Forelimb muscle (tissue), 1 donor: ENCODE measurements at regions not wholly inside any gene's neighbourhood (a gene's known extent, or its start where the extent isn't known, plus 50 kb on each side); places are given as distances from the start of the nearest gene placed in this dataset.
"Not testable (repeated sequence)": the region's sequence is repeated elsewhere in the genome, so short reads cannot be mapped to it uniquely, and the experiment has no call there.

Experiments
- DNase-seq: peaks from one replicate; pipeline ENCODE4 v3.0.0-alpha.2; 2013; ENCODE audit warnings: low read depth

DNA sequence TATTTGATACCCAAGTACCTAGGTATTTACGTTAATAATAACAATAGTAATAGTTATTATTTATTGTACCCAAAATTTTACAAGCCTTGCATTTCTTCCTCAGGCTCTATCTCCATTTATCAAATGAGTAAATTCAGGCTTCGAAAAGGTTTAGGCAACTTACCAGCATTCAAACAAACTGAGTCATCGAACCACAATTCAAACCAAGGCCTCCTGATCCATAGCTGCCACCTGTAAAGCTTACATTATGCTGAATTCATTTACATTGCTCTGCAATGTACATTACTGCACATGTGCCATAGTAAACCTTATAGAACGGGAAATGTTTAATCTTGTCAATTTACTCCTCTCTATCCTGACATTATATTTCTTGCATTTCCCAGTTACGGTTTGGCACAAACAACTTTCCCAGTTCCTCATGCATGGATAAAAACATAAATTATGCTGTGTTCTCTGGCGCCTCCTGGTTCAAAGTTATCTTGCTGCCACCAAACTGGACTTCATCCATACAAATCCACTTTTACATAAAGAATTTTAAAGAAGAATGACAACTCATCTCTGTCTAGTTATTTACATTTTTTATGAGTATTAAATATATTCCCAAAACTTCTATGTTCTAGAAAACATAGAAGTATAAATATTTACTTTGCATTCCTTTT is 360.6 kb upstream of the SOX9 start:
- no peak for DNase-seq

DNA sequence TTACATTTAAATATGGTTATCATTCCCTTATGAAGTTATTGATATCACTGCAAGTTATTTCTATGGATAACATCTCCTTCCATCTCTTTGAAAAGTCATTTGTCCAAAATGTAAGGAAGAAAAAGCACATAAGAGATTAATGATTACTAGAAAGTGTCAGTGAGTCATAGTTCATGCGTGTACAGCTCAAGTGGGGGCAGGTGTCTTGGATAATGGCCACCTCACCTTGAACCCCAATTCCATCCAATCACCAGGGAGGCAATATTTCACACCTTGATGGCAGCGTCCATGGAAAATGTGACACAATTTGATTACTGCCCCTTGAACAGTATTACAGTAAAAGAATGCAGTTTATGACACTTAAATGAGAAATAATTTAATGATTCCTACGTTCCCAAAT is 358.3 kb upstream of the SOX9 start:
- DNase-seq: no peak

DNA sequence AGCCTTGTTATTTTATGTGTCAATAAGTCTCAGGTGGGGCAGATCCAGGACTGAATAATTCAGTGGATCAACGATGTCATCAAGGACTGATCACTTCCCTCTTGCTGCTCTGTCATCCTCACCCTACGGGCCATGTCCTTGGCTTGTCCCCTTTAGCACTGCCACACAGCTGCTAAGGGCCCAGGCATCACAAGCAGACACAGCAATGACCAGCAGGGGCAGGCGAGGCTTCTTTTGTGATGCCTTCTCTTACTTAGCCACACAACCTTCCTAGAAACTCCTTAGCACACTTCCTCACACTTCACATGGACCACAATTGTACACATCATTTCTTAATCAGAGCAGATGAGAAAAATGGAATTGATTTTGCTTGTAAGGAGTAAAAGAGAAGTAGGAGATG is 356.3 kb upstream of the SOX9 start:
- no peak for DNase-seq

DNA sequence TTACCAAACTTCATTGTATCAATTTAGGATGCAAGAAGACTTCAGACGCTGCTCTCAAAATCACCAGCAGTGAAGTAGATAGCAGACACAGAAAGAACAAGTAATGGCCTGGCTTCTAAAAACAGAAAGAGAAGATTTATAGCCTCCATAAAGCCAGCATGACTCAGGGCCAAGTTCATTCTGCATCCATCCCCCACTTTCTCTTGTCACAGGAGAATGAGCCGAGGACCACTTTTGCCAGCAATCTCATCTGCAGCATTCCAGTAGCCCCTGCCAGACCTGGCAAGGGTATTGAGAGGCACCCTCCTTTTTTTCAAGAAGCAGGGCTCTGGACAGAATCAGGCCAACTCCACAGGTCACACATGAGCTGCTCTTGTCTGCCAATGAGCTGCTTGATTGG is 355.4 kb upstream of the SOX9 start:
- DNase-seq: no peak

DNA sequence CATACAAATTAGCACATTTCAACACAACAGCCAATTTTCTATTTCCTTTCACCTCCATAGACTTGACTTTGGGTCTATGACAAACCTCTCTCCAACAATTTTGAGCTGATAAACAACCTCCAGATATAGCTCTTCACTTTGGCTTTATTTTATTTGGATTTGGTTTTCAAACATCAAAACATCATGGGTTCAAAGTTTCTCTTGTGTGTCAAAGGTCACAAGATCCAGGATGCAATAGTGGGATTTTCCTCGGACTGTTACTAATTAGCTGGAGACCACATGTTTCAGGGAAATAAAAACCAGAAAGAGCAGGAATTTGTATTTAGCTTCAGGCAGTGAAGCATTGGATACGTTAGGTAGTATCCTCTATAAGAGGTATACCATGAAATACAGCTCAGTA is 351.0 kb upstream of the SOX9 start:
- no peak for DNase-seq

DNA sequence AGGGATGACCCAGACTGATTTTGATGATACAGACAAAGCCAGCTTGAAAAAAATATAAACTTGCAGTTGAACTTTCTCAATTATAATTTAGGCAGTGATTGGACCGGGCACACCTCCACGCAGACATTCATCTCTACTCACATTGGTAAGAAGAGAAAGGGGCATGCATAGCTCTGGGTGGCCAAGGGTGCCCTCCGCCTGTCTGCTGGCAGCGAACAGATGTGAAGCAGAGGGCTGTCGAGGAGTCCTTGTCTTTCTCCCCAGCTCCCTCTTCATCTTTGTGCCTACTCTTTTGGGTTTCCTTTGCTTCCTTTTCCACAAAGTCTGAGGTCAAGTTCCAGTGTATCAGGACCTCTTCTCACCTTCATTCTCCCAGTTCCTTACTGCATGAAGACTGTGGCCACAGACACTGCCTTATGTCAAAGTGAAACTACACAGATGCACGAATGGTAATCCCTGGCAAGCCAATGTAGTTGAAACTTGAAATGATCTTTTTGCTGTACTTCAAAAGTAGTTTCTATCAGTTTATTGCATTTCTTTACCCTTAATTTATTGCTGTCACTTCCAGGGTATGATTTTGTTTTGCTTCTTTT is 343.7 kb upstream of the SOX9 start:
- DNase-seq: no peak

DNA sequence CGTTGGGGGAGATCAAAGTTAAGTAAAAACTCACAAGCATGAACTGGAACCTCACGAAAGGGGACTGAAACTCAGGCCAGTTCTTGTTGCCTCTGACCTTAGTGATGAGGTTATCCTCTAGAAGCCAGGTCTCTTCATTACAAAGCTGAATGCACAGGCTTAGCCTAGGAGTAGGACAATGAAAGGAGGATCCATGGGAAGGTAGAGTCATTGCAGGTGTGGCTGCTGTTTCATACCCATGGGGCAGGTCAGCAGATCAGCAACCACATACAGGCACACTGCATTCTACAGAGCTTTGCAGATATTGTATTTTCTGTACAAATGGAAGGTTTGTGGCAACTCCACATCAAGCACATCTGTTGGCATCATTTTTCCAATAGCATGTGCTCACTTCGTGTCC is 341.3 kb upstream of the SOX9 start:
- no peak for DNase-seq

DNA sequence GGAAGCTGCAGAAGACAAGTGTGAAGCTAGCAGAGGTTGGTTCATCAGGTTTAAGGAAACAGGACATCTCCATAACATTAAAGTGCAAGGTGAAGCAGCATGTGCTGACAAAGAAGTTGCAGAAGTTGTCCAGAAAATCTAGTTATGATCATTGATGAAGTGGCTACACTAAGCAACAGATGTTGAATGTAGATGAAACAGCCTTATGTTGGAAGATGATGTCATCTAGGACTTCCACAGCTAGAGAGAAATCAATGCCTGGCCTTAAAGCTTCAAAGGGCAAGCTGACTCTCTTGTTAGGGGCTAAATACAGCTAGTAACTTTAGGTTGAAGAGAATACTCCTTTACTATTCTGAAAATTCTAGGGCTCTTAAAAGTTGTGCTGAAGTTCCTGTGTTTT is 340.2 kb upstream of the SOX9 start:
- no peak for DNase-seq

DNA sequence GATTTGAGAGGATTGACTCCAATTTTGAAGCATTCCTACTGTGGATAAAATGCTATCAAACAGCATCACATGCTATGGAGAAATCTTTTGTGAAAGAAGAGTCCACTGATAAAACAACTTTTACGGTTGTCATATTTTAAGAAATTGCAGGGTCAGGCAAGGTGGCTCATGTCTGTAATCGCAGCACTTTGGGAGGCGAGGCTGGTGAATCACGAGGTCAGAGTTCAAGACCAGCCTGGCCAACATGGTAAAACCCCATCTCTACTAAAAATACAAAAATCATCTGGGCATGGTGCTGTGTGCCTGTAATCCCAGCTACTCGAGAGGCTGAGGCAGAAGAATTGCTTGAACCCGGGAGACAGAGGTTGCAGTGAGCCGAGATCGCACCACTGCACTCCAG is 338.8 kb upstream of the SOX9 start:
- not testable (repeated sequence) for DNase-seq

DNA sequence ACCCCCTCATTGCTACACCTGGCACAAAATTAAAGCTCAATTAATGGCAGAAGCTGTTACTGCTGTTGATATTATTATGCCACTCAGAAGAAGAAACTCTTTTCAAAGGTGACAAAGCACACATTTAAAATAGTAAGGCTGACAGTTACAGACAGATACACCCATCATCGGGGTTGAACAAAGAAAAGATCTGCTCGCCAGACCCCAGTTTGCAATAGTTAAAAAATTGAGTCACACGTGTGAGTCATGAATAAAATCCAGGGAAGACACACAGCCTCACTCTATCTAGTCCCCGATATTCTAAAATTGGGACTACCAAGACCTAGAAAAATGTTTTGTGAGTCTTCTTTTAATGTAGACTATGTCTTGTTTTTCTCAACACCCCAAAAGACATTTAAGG is 330.0 kb upstream of the SOX9 start:
- DNase-seq: no peak

DNA sequence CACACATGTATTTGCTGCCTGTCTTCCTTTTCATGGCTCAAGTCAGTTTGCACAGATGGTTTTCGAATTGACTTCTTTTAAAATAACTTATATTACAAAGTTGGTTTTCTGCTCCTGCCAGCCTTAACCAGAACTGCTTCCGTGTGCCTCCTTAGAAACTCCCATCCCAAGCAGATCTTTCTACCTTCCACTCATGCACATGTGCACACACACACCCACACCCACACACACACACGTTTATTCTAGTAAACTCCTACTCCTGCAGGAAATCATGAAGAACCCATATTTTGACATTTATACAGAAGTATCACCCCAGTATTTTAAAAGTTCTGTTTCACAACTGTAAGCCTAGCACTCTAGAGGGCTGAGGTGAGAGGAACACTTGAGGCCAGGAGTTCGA is 329.5 kb upstream of the SOX9 start:
- no peak for DNase-seq

DNA sequence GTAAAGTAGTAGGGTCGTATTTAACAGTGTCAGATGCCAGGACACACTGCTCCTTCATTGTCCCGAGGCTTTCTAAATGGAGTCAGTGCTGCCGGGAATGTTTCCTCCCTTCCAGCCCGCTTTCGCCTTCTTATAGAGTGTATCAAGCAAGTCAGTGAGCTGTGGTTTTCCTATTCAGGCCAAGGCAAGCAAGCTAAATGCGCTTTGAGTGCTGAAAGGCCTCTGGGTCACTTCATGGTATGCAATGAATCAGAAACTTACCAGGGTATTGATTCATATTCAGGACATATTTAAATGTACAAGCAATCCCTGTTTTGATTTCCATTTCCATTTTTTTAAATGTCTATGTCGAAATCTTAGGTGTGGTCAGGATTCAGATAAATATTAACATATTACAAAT is 327.9 kb upstream of the SOX9 start:
- DNase-seq: no peak

DNA sequence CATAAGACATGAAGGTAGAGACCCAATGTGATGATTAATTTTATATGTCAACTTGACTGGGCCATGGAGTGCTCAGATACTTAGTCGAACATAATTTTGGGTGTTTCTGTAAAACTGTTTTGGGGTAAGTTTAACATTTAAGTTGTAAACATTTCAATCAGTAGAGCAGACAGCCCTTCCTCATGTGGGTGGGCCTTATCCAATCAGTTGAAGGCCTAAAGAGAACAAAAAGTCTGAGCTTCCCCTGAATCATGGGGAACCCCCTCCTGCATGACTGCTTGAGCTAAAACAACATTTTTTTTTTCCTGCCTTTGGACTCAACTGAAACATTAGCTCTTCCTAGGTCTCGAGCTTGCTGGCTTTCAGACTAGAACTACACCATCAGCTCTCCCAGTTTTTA is 327.3 kb upstream of the SOX9 start:
- DNase-seq: no peak

DNA sequence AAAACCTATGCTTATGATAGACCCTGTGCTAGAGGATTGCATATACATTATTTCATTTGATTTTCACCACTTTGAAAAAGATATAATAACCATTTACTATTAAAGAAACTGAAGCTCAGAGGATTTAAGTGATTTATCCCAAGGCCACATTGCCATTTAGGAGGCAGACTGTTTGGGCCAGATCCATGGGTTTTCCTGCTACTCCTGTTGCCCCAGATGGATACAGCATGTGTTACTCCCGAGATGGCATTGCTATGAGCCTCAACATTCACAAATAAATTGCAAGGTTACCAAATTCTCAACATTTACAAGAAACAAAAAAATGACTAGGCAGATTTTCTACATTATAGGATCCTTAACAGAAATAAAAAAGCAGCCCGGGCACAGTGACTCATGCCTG is 322.1 kb upstream of the SOX9 start:
- no peak for DNase-seq

DNA sequence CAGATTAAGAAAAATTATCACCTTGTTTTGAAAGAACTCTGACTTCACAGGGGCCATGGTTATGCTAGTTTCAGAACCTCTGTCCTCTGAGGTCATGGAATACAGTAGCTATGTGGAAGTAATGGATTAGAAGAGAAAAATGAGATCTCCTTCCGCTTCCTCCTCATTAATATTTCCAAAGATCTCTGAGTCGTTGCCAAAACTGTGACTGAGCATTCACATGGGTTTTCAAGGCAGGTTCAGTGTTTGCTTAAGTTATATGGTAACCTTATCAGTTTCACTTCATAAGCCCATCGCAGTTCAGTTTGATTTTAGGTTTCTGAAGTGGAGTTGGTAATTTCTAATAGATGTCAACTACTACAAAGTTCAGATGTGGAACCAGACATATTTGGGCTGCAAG is 321.2 kb upstream of the SOX9 start:
- DNase-seq: no peak

DNA sequence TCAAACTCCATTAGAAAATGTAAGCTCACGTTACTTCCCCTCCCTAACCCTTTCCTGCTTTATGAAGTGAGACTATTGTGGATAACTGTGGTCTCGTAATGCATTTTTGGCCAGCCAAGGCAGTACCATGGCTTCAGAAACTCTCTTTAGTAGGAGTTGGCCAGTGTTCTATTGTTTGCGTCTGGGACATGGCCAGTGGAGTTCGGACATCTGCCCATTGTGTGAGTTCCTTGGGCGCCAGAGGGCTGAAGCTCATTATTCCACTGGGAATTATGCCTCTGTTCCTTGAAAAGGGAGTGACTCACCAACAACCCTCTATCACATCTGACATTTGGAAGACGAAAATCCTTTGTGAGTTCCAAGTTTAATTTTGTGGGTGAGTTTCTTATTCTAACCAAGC is 319.5 kb upstream of the SOX9 start:
- DNase-seq: no peak

DNA sequence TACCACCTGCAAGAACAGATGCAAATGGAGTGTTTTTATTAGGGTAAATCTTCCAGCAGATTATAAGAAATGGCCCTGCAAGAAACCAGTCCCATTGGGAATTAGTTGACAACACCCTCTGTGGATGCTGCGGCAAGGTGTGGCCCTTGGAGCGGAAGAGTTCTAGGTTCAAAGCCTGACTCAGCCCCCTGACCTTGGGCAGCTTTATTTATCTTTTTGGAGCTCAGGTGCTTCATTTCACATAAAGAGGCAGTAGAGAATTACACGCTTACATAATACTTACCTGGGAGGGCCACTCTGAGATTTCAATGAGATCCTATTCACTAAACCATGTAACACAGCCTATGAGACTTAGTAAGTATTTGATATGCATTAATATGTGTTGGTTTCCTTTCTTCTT is 318.2 kb upstream of the SOX9 start:
- no peak for DNase-seq

DNA sequence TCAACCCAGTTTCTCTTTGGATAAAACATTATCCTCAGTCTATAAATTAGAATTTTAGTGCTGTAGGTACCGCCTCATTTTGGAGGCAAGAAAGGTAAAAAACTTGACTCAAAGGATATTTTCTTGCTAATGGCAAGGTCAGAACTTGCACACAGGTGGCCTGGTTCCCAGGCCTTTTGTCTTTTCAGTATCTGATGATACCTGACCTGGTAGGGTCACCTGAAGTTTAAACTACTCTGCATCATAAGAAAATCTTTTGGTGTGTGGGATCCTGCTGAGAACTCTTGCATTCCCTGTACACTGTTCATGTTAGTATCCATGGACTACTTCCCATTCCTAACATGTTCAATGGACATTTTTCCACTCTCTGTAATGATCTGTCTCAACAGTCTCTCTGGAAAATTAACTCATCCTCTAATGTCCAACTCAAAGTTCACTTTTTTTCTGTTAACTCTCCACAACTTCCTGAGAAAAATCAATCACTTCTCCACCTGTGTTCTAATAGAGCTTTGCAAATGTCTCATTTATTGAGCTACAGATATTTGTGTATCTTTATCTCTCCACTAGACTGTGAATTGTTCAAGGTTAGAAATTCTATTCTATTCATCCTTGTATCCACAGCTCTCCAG is 317.1 kb upstream of the SOX9 start:
- no peak for DNase-seq

DNA sequence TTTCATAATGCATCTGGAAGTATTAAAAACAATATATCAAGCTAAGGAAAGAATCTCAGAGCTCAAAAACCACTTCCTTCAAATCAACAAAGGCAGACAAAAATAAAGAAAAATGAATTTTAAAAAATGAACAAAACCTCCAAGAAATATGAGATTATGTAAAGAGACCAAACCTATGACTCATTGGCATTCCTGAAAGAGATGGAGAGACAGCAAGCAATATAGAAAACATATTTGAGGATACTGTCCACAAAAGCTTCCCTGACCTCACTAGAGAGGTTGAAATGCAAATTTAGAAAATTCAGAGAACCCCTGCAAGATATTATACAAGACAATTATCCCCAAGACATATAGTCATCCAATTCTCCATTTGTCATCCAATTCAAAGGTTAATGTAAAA is 311.3 kb upstream of the SOX9 start:
- DNase-seq: no peak

DNA sequence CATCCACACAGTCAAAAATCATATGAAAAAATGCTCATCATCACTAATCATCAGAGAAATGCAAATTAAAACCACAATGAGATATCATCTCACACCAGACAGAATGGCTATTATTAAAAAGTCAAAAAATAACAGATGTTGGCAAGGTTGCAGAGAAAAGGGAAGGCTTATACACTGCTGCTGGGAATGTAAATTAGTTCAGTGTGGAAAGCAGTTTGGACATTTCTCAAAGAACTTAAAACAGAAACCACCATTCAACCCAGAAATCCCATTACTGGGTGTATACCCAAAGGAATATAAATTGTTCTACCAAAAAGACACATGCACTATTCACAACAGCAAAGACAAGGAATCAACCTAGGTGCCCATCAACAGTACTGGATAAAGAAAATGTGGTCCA is 307.0 kb upstream of the SOX9 start:
- not testable (repeated sequence) for DNase-seq

DNA sequence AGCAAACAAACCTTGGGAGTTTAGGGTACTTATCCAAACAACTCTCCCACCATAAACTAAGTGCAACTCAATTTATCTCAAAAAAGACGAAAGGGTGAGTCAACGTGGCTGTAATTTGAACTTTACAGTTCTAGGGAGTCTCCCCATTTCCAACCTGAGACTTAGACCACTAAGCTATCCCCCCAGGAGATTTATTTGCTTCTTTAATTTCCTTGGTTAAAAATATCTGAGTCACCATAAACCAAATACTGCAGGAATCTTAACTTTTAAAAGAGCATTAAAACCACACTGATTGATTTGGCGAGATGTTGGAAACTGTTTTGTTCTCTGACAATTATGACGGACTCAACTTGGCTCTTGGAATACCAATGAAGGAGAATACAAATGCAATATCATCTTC is 299.3 kb upstream of the SOX9 start:
- no peak for DNase-seq

DNA sequence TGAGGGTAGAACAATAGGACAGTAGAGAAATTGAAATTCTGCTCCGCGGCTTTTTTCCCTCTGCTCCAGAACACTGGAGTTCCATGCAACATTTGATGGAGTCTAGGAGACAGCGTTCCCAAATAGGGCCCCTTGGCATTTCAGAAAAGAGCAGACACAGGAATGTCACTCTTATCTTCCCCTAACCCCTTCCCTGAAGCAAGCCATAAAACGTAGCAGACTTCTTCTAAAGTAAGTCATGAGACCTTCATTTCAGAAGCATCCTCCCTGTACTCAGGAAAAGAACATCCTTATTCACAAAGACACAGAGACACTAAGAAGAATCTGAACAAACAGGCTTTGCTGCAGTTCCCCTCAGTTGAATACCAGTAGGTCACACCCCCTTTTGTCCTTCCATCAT is 296.1 kb upstream of the SOX9 start:
- DNase-seq: no peak

DNA sequence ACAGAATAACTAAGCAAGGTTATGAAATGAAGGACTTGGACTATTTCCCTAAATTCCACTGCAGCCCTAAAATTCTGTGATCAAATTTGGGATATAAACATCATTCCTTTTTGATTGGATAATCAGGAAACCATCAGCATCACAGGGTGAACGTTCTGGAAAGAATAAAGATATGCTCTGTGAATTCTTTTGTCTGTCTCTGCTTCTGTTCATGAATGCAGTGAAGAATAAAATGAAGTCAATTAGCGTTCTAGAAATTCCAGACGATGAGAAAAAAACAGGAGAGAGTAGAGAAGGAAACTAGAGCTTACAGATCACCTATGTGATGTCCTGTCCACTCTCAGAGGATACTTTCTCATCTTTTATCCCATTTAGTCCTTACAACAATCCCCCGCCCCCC is 295.1 kb upstream of the SOX9 start:
- no peak for DNase-seq

DNA sequence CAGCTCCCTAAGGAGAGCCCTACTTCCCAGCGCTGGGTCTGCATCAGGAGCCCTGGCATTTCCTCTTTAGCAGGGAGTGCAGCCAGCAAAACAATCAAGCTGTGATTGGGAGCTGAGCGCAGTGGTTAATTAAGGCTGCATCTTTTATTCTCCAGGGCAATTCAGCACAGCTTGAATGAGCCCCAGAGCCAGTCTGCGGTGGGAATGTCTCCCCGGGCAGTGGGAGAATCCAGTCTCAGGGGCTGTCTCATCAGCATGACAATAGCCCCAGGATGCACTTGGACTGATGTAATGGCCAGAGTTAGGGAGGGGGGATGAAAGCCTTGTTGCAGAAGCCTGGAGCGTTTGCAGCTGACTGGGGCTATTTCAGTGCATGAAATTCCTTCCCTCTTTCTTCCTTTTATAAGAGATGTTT is 292.6 kb upstream of the SOX9 start:
- DNase-seq: no peak
